ENCODE measurements at regions not wholly inside any gene's neighbourhood (a gene's known extent, or its start where the extent isn't known, plus 50 kb on each side); places are given as distances from the start of the nearest gene placed in this dataset.

GRCh38 chr4:176622251-176622948 lies 170.3 kb downstream of the VEGFC start:
- no peak for TF ChIP-seq CTCF (conservative IDR thresholded peaks at IDR 0.05)
- TF ChIP-seq EZH2 (IDR thresholded peaks at IDR 0.05; ENCODE audit: low read depth) = no peak
